ENCODE measurements at regions not wholly inside any gene's neighbourhood (a gene's known extent, or its start where the extent isn't known, plus 50 kb on each side); places are given as distances from the start of the nearest gene placed in this dataset.
"Not testable (repeated sequence)": the region's sequence is repeated elsewhere in the genome, so short reads cannot be mapped to it uniquely, and the experiment has no call there.

DNA sequence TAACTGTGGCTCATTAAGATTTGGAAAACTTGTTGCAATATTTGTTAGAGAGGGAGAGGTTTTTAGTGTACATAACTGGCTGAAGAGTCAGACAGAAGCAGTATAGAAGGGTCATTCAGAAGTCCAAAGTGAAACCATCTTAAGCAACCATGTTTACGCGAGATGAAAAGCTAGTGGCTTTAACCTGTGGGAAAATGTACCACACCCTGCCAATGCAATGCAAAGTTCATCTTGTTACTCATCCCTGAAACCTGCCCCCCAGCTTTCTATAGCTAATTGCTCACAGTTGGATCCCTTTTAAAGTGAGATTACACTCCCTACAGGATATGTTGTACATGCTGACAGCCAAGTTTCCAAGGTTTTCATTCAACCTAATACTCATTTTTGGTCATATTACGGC lies 96.7 kb upstream of the RAPGEF2 start:
- peak; percentile 77 for DNase-seq (ENCODE audit: low read depth)

DNA sequence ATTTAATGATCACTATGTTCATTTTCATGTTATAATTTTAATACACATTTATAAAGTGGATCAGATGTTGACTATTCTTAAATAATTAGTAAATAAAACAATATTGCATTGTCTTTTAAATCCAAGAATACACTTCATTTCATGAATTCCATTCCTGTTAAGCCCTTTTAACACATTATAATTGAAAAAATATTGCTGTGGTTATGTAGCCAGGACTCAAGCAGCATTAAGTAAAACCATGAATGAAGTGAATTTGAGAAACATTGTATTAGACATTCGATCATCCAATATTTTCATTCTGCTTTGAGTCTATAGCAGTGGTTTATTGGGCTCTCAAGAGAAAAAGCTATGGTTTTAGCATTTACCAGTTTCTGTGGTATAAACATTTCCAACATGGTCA lies 94.2 kb upstream of the RAPGEF2 start:
- DNase-seq (ENCODE audit: low read depth): no peak

GRCh38 chr4:159009521-159009920 lies 93.4 kb upstream of the RAPGEF2 start:
- DNase-seq (ENCODE audit: low read depth): peak; percentile 15

- no peak for DNase-seq (ENCODE audit: low read depth)
Measured at GRCh38 chr4:159010100-159010499, 92.8 kb upstream of the RAPGEF2 start.

GRCh38 chr4:159010563-159011260 lies 92.2 kb upstream of the RAPGEF2 start:
- DNase-seq (ENCODE audit: low read depth): peak; percentile 11

GRCh38 chr4:159012381-159012780 lies 90.5 kb upstream of the RAPGEF2 start:
- DNase-seq (ENCODE audit: low read depth): no peak

DNA sequence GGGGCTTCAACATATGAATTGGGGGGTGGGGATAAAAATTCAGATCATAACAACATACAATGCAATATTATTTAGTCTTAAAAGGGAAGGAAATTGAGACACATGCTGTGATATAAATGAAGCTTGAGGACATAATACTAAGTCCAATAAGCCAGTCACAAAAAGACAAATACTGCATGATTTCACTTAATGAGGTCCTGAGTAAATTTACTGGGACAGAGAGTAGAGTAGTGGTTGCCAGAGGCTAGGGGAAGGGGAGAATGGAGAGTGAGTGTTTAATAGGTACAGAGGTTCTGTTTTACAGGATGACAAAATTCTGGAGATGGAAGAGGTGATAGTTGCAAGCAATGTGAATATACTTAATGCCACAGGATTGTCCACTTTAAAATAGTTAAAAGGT lies 89.2 kb upstream of the RAPGEF2 start:
- no peak for DNase-seq (ENCODE audit: low read depth)

DNA sequence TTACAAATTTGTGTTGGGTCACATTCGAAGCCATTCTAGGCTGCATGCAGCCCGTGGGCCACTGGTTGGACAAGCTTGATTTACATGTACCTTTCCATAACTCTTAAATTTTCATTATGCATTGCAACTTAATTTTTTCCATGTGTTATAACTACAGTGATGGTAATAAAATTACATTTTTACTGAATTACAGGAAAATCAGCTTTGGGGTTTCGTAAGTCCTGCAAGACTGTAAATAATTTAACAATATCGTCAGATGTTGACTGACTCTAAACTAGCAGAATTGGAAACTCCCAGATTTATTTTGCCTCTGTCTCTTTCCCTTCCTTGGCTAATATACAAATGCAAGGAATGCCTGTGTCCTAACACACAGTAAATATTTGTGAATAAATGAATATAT lies 88.0 kb upstream of the RAPGEF2 start:
- DNase-seq (ENCODE audit: low read depth): no peak

GRCh38 chr4:159015841-159016240 lies 87.0 kb upstream of the RAPGEF2 start:
- no peak for DNase-seq (ENCODE audit: low read depth)

- peak; percentile 41 for DNase-seq (ENCODE audit: low read depth)
Measured at GRCh38 chr4:159016593-159017024, 86.3 kb upstream of the RAPGEF2 start.

DNA sequence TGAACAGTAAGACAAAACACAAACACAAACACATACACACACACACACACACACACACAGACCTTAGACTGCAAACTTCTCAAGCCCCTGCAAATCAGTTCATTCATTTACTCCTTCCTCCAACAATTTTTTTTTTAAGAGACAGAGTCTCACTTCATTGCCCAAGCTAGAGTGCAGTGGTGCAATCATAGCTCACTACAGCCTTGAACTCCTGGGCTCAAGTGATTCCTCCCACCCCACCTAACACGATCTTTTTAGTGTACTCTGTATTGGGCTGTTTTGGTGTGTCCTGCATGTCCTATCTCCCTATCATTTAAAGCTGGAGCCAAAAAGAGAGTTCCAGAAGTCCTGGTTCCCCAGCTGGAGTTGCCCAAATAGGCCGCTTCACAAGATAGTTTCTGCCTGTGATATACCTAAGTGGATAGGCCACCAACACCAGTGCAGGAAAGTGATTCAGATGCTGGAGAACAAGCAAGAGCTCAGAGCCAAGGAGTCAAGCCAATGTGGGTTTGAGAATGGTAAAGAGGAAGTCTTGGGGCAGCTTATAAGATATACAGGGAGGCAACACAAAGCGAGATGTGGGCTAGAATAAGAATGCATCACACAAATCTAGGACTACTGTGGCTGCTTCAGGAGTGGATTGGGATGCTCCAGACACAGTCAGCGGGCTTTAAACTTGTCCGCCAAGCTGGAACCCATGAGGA lies 85.4 kb upstream of the RAPGEF2 start:
- DNase-seq (ENCODE audit: low read depth): no peak

GRCh38 chr4:159018062-159018629 lies 84.7 kb upstream of the RAPGEF2 start:
- DNase-seq (ENCODE audit: low read depth): no peak

- no peak for DNase-seq (ENCODE audit: low read depth)
Measured at GRCh38 chr4:159019356-159019755, 83.5 kb upstream of the RAPGEF2 start.

DNA sequence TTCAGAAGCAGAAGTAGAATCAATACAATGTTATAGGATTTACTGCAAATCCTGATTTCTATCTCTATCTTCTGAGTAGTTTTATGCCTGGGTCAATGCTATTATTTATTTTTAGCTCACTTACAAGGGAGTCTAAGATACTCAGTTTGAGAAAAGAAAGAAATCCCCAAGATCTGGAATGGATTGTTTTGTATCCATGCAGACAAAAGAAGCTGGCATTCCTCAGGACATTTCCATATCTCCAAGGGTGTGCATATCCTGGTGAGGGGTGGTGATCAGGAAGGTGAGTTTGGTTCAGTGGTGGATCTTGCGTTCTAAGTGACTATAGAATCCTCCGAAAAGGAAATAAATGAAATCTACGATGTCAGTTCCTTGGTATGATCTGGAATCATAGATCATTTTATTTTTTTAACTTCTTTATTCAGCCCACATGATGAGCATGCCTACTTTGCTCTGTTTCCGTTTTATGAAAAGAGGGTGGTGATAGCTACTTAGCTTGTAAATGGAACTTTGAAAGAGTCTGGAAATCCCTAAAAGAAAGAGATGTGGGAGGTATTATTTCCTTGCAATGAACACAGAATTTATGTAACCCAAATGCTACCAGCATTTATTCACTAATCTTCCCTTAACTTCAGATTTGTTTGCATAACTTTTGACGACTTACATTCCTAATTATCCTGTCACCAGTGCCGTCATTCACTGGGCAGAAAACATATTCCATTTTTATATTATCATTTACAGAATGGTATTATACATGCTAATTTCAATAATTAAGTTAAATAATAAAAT lies 81.1 kb upstream of the RAPGEF2 start:
- DNase-seq (ENCODE audit: low read depth): no peak

DNA sequence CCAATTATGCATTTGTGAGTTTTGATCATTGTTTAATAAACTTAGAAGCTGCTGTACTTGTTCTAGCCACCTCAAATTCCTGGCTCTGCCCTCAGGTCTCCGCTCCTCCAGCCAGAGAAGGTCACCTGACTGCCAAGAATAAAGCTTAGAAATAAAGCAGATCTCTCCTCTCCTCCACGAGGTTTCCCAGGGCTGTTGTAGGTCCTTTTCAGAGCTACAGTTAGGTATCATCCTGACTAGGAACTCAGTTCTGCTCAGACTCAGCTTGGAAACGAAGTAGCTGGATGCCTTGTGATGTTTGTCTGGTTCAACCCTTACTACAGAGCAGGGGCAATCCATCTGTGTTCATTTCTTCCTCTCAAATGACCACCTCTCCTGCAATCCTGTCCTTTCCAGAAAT lies 79.1 kb upstream of the RAPGEF2 start:
- no peak for DNase-seq (ENCODE audit: low read depth)

DNA sequence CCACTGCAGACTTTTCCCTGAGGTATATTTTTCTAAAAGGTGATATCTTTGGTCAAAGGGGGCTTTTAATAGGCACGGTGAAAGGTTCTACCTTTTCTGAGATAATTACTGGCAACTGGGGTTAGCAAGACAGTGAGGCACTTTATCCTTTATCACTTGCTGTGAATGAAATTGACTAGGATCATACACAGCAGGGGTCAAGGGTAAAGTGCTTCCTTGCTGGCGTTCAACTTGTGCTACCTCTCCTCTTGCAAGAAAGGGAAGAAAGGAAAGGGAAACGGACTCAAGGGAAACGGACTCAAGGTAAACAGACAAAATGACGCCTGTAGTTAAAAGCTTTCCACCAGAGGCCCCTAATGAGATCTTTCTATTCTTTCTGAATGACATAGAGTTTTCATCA lies 78.6 kb upstream of the RAPGEF2 start:
- DNase-seq (ENCODE audit: low read depth): no peak

DNA sequence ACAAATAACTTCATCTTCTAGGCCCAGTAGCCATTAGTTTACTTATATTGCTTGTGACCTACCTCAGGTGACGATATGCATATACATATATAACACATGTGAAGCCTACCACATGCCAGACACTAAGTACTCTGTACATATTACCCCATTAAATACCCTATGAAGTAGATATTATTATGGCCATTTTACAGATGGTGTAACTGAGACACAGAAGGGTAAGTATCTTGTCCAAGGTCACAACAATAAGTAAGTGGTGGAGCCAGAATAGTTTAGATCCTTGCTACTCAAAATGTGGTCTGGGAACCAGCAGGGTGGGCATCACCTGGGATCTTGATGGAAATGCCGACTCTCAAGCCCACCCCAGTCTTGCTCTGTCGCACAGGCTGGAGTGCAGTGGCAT lies 78.1 kb upstream of the RAPGEF2 start:
- no peak for DNase-seq (ENCODE audit: low read depth)

DNA sequence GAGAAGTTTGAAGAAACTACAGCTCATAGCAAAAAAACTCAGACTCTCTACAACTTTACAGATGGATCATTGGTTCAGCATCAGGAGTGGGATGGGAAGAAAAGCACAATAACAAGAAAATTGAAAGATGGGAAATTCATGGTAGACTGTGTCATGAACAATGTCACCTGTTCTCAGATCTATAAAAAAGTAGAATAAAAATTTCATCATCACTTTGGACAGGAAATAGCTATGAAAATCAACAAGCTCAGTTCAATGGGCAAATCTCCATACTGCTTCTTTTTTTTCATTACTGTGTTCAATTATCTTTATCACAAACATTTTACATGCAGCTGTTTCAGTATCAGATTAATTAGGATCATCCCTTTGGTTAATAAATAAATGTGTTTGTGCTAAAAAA lies 76.5 kb upstream of the RAPGEF2 start:
- no peak for DNase-seq (ENCODE audit: low read depth)

GRCh38 chr4:159027535-159027934 lies 75.3 kb upstream of the RAPGEF2 start:
- DNase-seq (ENCODE audit: low read depth): no peak

DNA sequence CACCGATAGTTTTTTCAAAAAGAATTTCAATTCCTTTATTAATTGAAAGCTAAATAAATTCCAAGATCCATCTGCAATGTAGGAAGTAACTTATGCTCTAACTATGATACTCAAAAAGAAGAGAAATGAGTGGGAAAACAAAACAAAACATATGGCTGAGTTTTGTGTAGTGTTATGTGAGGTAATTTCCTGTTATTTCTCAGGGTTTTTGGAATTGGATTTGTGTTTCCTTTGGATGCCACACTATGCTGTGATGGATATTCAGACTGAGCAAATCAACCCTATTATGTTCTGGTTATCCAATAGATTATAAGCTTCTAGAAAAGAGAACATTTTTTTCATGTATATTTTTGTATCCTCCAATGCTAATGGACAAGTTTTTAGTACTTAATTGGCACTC lies 73.4 kb upstream of the RAPGEF2 start:
- no peak for DNase-seq (ENCODE audit: low read depth)

DNA sequence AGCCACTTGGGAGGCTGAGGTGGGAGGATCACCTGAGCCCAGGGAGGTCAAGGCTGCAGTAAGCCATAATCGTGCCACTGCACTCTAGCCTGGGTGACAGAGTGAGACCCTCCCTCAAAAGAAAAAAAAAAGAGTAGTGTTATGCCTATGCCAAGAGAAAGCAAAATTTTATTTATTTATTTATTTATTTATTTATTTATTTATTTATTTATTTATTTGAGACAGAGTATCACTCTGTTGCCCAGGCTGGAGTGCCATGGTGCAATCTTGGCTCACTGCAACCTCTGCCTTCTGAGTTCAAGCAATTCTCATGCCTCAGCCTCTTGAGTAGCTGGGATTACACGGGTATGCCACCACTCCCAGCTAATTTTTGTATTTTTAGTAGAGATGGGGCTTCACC lies 72.6 kb upstream of the RAPGEF2 start:
- DNase-seq (ENCODE audit: low read depth): not testable (repeated sequence)

DNA sequence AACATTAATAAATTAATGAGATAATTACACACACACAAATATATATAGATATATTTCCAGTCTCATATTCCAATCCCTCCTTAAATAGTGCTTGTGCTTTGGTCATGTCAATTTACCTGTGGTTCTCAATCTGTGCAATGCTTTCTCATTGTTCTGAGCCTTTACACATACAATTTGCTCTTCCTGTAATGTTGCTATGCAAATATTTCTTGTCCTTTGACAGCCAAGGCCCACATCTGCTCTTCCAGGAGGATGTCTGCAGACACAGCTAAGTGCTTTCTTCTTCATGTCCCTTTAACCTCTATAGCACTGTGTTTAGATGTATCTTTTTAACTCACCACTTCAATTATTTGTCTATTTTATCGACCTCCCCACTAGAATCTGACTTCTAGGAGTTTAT lies 67.3 kb upstream of the RAPGEF2 start:
- no peak for DNase-seq (ENCODE audit: low read depth)

- DNase-seq (ENCODE audit: low read depth): no peak
Measured at GRCh38 chr4:159038536-159038935, 64.3 kb upstream of the RAPGEF2 start.

Data from Daoy (cell line).